HG02885 (cell line): ENCODE measurements at regions not wholly inside any gene's neighbourhood (a gene's known extent, or its start where the extent isn't known, plus 50 kb on each side); places are given as distances from the start of the nearest gene placed in this dataset.

Source experiments
- ATAC-seq: cut with Tn5 transposase; IDR thresholded peaks from one replicate; pipeline ENCODE4 v1.9.1; 2021; ENCODE audit warnings: mild to moderate bottlenecking; ENCODE audit not compliant: unreplicated experiment, poor library complexity

GRCh38 chr7:24466168-24466768 lies 107.0 kb upstream of the PALS2 start:
- no peak for ATAC-seq

- no peak for ATAC-seq
Observed at GRCh38 chr7:24469118-24469517, 104.1 kb upstream of the PALS2 start.

DNA sequence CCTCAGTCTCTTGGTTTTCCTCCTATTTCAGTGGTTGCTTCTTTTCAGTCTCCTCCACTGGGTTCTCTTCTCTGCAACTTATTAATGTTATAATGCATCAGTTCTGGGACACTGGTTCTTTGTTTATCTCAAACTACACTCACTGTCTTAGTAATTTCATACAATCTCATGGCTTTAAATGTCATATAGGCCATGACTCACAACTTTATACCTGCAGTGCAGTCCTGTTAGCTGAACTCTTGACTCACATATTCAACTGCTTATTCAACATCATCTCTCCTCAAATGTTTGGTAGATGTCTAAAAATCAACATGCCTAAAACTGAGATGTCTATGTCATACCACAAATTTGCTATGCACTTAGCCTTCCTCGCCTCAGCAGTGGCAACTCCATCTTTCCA lies 101.2 kb upstream of the PALS2 start:
- no peak for ATAC-seq

DNA sequence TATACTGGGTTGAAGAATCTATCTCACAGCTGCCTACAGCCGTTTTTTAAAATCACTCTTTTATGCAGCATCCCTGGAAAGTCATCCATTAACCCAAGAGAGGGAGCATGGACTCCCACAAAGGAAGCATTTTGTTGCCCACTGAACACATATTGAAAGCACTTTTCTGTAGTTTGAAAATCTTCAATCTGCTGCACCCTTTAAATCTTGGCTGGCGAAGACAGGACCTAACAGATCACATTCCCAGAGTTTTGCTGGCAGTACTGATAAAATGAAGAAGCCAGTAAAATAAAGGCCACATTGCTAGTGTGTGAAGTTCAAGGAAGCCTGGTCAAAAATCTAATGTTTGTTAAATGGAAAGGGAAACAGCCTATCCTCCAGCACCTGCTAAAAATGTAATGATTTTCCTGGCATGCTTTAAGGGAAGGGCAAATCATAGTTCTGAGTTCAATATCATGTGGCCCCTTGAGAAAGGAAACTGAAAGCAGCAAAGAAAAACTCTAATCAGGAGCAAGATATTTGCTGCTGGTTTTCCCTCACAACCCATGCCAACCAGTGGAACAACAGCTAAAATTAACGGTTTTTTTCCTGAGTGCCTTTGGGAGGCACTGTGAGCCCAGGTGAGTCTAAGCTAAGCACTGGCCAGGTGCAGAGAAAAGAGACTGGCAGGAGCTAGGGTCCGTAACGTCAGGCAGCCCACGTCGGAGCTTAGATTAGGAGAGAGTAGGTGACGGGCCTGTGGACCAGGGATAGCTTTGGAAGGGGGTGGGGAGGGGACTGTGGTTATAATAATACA lies 97.9 kb upstream of the PALS2 start:
- ATAC-seq: no peak

GRCh38 chr7:24476227-24476626 lies 97.0 kb upstream of the PALS2 start:
- no peak for ATAC-seq

- ATAC-seq: no peak
Observed at GRCh38 chr7:24477398-24478136, 95.7 kb upstream of the PALS2 start.

- ATAC-seq: no peak
Observed at GRCh38 chr7:24478137-24478655, 95.1 kb upstream of the PALS2 start.

DNA sequence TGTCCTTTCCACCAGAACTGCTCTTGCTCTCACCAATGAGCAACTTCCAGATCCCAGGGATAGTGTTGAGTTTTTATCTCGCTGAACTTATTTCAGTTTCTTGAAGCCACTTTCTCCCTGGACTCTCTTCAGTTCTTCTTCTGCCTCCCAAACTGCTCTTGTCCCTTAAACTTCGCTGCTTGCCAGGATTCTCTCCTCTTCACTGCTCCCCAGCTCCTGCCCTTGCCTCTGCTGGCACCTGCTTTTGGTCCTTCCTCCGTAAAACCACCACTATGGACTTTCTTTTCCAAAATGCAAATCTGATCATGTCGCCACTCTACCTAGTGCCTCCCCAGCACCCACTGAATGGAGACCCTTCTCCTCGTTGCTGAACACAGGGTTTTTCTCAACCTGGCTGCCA lies 92.8 kb upstream of the PALS2 start:
- no peak for ATAC-seq

DNA sequence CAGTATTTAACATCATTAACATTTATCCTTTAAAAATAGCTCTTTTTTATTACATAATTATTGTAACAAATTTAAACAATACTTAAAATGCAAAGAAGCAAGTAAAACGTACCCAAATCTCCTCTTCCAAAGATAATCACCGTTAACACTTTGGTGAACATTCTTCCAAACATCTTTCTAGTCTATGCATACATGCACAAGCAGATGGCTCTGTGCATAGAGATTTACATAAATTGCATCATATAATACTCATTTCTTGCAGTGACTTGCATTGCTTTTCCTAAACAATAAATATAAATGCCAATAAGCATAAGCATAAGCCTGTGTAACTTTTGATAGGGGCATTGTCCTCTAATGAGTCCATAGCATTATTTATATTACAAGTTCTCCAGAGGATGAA lies 89.4 kb upstream of the PALS2 start:
- no peak for ATAC-seq

GRCh38 chr7:24492576-24492975 lies 80.7 kb upstream of the PALS2 start:
- ATAC-seq: no peak

DNA sequence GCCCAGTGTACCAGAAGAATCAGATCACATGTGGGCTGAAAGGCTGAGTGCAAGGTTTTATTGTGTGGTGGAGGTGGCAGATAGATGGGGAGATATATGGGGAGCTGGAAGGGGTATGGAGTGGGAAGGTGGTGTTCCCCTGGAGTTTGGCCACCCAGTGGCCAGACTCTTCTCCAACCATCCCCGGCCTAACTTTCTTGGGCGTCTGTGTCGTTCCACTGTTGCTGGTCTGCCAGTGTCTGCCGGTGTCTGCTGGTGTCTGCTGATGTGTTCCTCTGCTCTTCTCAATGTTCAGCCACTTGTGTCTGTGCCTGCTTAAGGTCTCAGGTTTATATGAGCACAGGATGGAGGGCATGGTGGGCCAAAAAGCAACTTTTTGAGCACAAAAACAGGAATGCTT lies 78.4 kb upstream of the PALS2 start:
- no peak for ATAC-seq

- no peak for ATAC-seq
Observed at GRCh38 chr7:24496036-24496435, 77.2 kb upstream of the PALS2 start.

DNA sequence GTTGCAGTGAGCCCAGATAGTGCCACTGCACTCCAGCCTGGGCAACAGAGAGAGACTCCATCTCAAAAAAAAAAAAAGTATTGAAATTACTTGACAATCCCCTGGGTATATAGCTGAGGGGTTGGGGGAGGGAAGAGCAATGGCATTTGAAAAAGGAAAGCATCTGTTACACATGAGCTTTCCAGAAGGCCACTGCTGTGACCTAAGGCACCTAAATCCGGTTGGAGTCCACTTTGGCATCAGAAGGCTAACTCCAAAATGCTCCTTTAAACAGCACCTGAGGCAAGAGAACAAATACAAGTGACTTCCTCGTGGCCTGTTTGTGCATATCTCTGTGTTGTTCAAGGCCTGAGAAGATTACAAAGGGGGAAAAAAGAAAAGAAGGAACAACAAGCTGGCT lies 74.8 kb upstream of the PALS2 start:
- no peak for ATAC-seq

GRCh38 chr7:24499871-24500270 lies 73.4 kb upstream of the PALS2 start:
- ATAC-seq: no peak

DNA sequence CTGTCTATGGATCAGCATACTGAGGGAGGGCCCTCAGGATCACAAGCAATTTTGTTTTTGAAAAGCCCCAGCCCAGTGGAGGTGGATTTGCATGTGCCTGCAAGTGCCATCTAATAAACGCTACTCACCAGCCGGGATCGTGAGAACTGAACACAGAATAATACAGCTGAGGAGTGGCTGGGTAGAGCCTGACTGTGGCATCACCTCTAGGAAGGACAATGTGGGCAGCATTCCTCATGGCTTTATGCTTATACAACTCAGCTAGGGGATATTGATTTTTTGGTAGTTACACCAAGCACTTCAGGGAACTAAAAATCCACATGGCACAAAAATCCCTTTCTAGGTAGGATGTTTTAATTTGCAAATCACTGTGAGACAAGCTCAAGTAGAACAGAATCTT lies 72.7 kb upstream of the PALS2 start:
- no peak for ATAC-seq

DNA sequence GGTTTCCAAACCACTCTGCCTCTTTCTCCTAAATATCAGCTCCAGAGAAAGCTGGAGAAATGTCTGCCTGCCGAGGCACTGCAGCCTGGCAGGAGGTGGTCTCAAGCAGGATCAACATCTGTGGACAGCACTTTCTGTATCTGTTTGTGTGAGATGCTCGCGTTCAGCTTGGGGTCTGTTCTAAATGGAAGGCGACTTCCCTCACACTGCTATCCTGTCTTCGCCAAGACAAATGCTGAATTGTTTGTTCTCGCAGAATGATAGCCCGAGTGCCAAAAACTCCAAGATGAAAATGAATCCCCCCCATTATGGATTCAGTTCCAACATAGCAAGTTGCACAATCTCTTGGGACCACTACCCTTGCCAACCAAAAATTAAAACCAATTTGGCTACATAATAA lies 72.2 kb upstream of the PALS2 start:
- ATAC-seq: no peak

GRCh38 chr7:24501443-24502134 lies 71.7 kb upstream of the PALS2 start:
- ATAC-seq: no peak

DNA sequence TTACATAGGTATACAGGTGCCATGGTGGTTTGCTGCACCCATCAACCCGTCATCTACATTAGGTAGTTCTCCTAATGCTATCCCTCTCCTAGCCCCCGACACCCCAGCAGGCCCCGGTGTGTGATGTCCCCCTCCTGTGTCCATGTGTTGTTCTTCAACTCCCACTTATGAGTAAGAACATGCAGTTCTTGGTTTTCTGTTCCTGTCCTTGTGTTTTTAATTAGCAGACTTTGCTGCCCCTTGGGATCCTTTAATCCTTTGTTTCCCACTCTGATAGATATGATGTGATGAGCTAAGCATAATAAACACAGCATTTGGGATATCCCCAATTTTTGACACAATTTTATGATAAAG lies 71.1 kb upstream of the PALS2 start:
- ATAC-seq: no peak

DNA sequence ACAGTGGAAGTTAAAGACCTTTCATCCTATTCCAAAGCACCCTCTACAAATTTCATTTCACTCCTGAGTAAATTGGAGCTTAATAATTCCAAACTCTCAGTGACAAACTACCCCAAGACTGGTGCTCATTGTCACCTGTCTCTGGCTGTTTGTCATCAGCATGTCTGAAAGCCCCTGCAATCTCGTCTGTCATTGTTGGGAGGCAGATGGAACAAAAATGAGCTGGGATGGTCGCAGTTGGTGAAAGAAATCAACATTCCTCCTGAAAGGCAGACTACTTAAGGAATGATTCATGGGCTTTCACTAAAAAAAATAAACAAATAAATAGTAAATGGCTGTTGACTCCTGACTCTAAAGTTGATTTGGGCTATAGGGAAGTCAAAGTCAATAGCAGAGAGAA lies 69.7 kb upstream of the PALS2 start:
- ATAC-seq: no peak

DNA sequence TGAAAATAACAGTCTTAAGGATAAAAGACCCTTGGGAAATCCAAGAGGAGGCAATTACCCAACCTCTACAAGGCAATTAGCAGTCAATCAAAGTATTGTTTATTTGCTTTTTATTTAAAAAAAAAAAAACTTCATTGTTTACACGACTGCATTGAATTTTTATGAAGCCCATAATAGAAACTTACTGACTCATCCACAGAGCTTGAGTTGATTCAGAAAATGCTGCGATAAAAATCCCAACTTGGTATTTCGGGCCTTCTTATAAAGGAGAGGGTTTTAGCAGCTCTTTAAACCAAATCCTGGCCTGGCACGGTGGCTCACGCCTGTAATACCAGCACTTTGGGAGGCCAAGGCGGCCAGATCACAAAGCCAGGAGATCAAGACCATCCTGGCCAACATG lies 69.2 kb upstream of the PALS2 start:
- no peak for ATAC-seq

- no peak for ATAC-seq
Observed at GRCh38 chr7:24504836-24505235, 68.4 kb upstream of the PALS2 start.
